MM.1S (cell line): ENCODE measurements at regions not wholly inside any gene's neighbourhood (a gene's known extent, or its start where the extent isn't known, plus 50 kb on each side); places are given as distances from the start of the nearest gene placed in this dataset.

ENCODE experiments used
- DNase-seq: peaks from one replicate; pipeline ENCODE4 v3.0.0-alpha.2; 2015
- H2AFZ ChIP-seq: fragments of 300-600 bp; sonication (generic); 2 replicates; pipeline ENCODE4 v1.6.0; 2016; ENCODE audit warnings: antibody characterized with exemption, low read length
- H3F3A ChIP-seq: fragments of 300-600 bp; sonication (generic); 2 replicates; pipeline ENCODE4 v1.6.1; 2016; ENCODE audit warnings: mild to moderate bottlenecking, antibody characterized with exemption, low read length, moderate library complexity, mixed read lengths; ENCODE audit not compliant: insufficient read depth
- H3K27ac ChIP-seq: fragments of 300-600 bp; sonication (generic); 2 replicates; pipeline ENCODE4 v1.5.1; 2016; ENCODE audit warnings: mild to moderate bottlenecking, low read length
- H3K27me3 ChIP-seq: fragments of 300-600 bp; sonication (generic); replicated peaks from 2 replicates; pipeline ENCODE4 v1.6.0; 2016; ENCODE audit warnings: low read length; ENCODE audit not compliant: insufficient read depth
- H3K36me3 ChIP-seq: fragments of 300-600 bp; sonication (generic); replicated peaks from 2 replicates; pipeline ENCODE4 v1.6.1; 2016; ENCODE audit warnings: mild to moderate bottlenecking, low read length, mixed read lengths; ENCODE audit not compliant: insufficient read depth
- H3K4me1 ChIP-seq: fragments of 300-600 bp; sonication (generic); 2 replicates; pipeline ENCODE4 v1.6.1; 2016; ENCODE audit warnings: low read length, mixed read lengths
- H3K4me2 ChIP-seq: fragments of 300-600 bp; sonication (generic); 2 replicates; pipeline ENCODE4 v1.6.0; 2016; ENCODE audit warnings: low read depth, low read length
- H3K4me3 ChIP-seq: fragments of 300-600 bp; sonication (generic); 2 replicates; pipeline ENCODE4 v1.5.1; 2016; ENCODE audit warnings: low read length, mixed read lengths
- H3K79me2 ChIP-seq: fragments of 300-600 bp; sonication (generic); 2 replicates; pipeline ENCODE4 v1.6.1; 2016; ENCODE audit warnings: mixed run types, low read length, mixed read lengths
- H3K9ac ChIP-seq: fragments of 300-600 bp; sonication (generic); 2 replicates; pipeline ENCODE4 v1.6.1; 2016; ENCODE audit warnings: low read length, mixed read lengths
- H3K9me2 ChIP-seq: fragments of 300-600 bp; sonication (generic); replicated peaks from 2 replicates; pipeline ENCODE4 v1.6.1; 2016; ENCODE audit warnings: mild to moderate bottlenecking, low read length, mixed read lengths; ENCODE audit not compliant: insufficient read depth
- H3K9me3 ChIP-seq: fragments of 300-600 bp; sonication (generic); replicated peaks from 2 replicates; pipeline ENCODE4 v1.6.1; 2016; ENCODE audit warnings: mild to moderate bottlenecking, low read length, mixed read lengths; ENCODE audit not compliant: insufficient read depth
- H4K20me1 ChIP-seq: fragments of 300-600 bp; sonication (generic); 2 replicates; pipeline ENCODE4 v1.6.1; 2016; ENCODE audit warnings: mild to moderate bottlenecking, low read length, moderate library complexity, mixed read lengths; ENCODE audit not compliant: insufficient read depth
- EZH2 ChIP-seq: fragments of 300-600 bp; sonication (generic); optimal IDR thresholded peaks from 2 replicates; pipeline ENCODE3; 2017; ENCODE audit warnings: low read depth, mild to moderate bottlenecking, antibody characterized with exemption, low read length, mixed read lengths
- EZH2phosphoT487 ChIP-seq: fragments of 300-600 bp; sonication (generic); IDR thresholded peaks from 2 replicates; pipeline ENCODE4 v1.6.1; 2018; ENCODE audit warnings: antibody characterized with exemption, low read length
- TF ChIP-seq, protein P1 (sequence below): fragments of 300-600 bp; sonication (generic); IDR thresholded peaks from 2 replicates; pipeline ENCODE4 v1.5.1; 2016; ENCODE audit warnings: antibody characterized with exemption, low read length, mixed read lengths

DNA sequence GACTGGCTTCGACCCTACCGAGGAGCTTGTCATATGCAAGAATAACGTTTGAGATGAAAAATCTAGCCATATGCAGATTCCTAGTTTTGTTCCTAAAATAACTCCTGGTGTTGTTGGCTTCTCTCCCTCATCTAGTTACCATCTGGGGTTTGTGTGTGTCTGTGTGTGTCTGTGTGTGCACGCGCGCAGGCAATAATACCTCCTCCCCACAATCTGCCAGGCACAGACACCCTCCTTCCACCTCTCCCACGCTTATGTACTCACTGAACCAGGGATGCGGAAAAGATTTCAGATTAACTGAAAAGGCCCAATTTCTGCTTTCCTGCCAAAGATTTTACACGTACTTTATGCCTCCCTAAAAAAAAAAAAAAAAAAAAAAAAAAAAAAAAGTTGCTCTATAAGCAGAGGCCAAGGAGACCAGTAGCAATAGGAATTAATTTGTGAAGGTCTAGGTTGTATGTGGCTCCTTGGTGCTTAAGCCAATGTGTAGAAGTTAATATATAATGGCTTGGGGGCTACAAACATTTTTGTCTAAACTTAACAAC is 452.7 kb downstream of the NUF2 start:
- Histone ChIP-seq H3K27me3 (no peaks in the 10 kb centered on the region), H3K4me2 (no peak overlapping the region), H3K36me3 (no peaks in the 10 kb centered on the region), H3K79me2 (no peaks in the 10 kb centered on the region), H3K27ac (no peak overlapping the region), H3K4me1 (no peaks in the 10 kb centered on the region), H3F3A (no peaks in the 10 kb centered on the region), H3K4me3 (no peak overlapping the region), H2AFZ (no peak overlapping the region), H3K9me3 (no peaks in the 10 kb centered on the region), H4K20me1 (no peaks in the 10 kb centered on the region), H3K9me2 (no peaks in the 10 kb centered on the region), H3K9ac (no peak overlapping the region)
- DNase-seq = no peak
- no peak for TF ChIP-seq EZH2
- no peak for TF ChIP-seq EZH2phosphoT487
- TF ChIP-seq, protein P1, sequence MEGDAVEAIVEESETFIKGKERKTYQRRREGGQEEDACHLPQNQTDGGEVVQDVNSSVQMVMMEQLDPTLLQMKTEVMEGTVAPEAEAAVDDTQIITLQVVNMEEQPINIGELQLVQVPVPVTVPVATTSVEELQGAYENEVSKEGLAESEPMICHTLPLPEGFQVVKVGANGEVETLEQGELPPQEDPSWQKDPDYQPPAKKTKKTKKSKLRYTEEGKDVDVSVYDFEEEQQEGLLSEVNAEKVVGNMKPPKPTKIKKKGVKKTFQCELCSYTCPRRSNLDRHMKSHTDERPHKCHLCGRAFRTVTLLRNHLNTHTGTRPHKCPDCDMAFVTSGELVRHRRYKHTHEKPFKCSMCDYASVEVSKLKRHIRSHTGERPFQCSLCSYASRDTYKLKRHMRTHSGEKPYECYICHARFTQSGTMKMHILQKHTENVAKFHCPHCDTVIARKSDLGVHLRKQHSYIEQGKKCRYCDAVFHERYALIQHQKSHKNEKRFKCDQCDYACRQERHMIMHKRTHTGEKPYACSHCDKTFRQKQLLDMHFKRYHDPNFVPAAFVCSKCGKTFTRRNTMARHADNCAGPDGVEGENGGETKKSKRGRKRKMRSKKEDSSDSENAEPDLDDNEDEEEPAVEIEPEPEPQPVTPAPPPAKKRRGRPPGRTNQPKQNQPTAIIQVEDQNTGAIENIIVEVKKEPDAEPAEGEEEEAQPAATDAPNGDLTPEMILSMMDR = no peak

DNA sequence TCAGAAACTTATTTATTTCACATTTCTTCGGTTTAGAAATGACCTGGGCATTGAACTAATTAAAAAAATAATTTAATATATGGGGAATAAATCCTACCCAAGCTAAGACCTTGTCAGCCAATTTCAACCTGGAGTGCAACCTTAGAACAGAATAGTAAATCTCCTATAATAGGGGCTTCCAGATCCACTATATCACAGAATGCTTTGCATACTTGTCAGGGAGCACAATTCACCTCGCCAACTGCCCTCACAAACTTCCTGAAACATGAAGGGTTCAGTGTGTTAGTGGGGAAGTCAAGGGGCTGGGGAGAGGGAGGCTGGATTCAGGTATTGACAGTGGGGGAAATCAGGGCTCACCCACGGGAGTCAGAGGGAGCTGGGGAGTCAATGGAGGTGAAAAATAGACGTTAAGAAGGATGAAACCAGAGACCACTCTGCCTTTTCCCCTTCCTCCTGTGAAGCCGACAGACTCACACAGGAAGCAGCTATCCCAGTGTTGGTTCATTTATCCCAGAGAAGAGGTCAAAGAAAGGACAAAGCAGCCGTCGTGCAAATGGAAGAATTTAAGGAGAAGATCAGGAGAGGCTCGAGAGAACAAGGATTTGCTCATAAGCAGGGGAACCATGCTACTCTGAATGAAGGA is 453.3 kb downstream of the NUF2 start:
- Histone ChIP-seq H3K9me2 (no peaks in the 10 kb centered on the region), H3F3A (no peaks in the 10 kb centered on the region)
- DNase-seq = no peak

DNA sequence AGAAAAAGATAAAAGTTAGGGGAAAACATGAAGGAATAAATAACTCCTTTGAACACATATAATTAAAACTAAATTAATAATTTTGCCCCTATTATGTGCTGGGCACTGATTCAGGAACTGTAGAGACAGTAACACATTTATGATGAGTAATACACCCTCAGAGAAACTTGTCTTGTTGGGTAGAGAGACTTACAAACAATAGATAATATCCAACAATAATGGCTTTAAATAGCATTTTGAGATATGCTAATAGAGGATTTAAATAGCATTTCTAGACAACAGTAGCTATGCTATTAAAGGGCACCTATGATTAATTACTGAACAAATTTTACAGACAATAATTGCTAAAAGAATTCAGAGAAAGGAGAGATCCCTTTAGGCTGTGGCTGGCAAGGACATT is 455.5 kb downstream of the NUF2 start:
- Histone ChIP-seq H3K4me2 (no peak overlapping the region), H3K79me2 (no peaks in the 10 kb centered on the region), H2AFZ (no peak overlapping the region), H3K36me3 (no peaks in the 10 kb centered on the region), H3K4me3 (no peak overlapping the region), H3K4me1 (no peaks in the 10 kb centered on the region), H4K20me1 (no peaks in the 10 kb centered on the region), H3F3A (no peaks in the 10 kb centered on the region), H3K9ac (no peak overlapping the region), H3K9me2 (no peaks in the 10 kb centered on the region), H3K27me3 (no peaks in the 10 kb centered on the region), H3K9me3 (no peaks in the 10 kb centered on the region), H3K27ac (no peak overlapping the region)
- TF ChIP-seq EZH2phosphoT487 = no peak
- TF ChIP-seq, protein P1 = no peak
- DNase-seq = no peak

More for the DNA sequence above, 453.3 kb downstream of the NUF2 start:
- Histone ChIP-seq H3K9me3 (no peaks in the 10 kb centered on the region), H3K36me3 (no peaks in the 10 kb centered on the region), H4K20me1 (no peaks in the 10 kb centered on the region), H2AFZ (no peak overlapping the region), H3K4me2 (no peak overlapping the region), H3K27ac (no peak overlapping the region), H3K4me3 (no peak overlapping the region), H3K27me3 (no peaks in the 10 kb centered on the region), H3K4me1 (no peaks in the 10 kb centered on the region), H3K9ac (no peak overlapping the region), H3K79me2 (no peaks in the 10 kb centered on the region)
- TF ChIP-seq EZH2phosphoT487 = no peak

DNA sequence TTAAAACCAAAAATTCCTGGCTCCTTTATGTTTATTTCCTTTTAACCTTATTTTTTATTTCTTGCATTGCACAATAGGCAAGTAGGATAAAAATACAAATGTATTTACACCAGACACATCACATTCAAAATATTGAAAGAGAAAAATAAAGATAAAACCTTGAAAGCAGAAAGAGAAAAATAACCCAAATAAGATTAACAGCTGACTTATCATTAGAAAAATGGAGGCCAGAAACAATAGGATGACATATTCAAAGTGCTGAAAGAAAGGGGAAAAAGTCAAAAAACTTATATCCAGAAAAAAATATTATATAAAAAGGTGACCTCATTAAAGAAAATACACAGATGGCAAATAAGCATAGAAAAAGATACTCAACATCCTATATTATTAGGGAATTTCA is 459.4 kb downstream of the NUF2 start:
- Histone ChIP-seq H3K4me2 (no peak overlapping the region), H3K36me3 (no peaks in the 10 kb centered on the region)

More for the DNA sequence above, 459.4 kb downstream of the NUF2 start:
- no peaks in the 10 kb centered on the region for H3F3A ChIP-seq
- H3K27ac ChIP-seq = no peak overlapping the region
- no peak for DNase-seq
- no peak overlapping the region for H3K9ac ChIP-seq
- H2AFZ ChIP-seq = no peak overlapping the region
- no peaks in the 10 kb centered on the region for H3K27me3 ChIP-seq
- no peak overlapping the region for H3K4me3 ChIP-seq
- TF ChIP-seq EZH2phosphoT487 = no peak
- TF ChIP-seq, protein P1 = no peak
- no peak for TF ChIP-seq EZH2
- H4K20me1 ChIP-seq = no peaks in the 10 kb centered on the region
- no peaks in the 10 kb centered on the region for H3K79me2 ChIP-seq
- H3K4me1 ChIP-seq = no peaks in the 10 kb centered on the region
- no peaks in the 10 kb centered on the region for H3K9me3 ChIP-seq
- no peaks in the 10 kb centered on the region for H3K9me2 ChIP-seq
